Activated naive CD8-positive, alpha-beta T cell (primary cell): ENCODE measurements at regions not wholly inside any gene's neighbourhood (a gene's known extent, or its start where the extent isn't known, plus 50 kb on each side); places are given as distances from the start of the nearest gene placed in this dataset.
"Not testable (repeated sequence)": the region's sequence is repeated elsewhere in the genome, so short reads cannot be mapped to it uniquely, and the experiment has no call there.

Source experiments
- H3K27ac Mint-ChIP-seq: one replicate; pipeline ENCODE4 v1.8.0; 2021; ENCODE audit warnings: mixed read lengths
- H3K27me3 Mint-ChIP-seq: one replicate; pipeline ENCODE4 v1.8.0; 2021; ENCODE audit warnings: mixed read lengths
- H3K36me3 Mint-ChIP-seq: one replicate; pipeline ENCODE4 v1.8.0; 2021; ENCODE audit warnings: mixed read lengths
- H3K4me1 Mint-ChIP-seq: one replicate; pipeline ENCODE4 v1.8.0; 2021; ENCODE audit warnings: low read depth, mixed read lengths
- H3K4me3 Mint-ChIP-seq: one replicate; pipeline ENCODE4 v1.8.0; 2021; ENCODE audit warnings: mild to moderate bottlenecking, mixed read lengths
- H3K9me3 Mint-ChIP-seq: one replicate; pipeline ENCODE4 v1.8.0; 2021; ENCODE audit warnings: low read depth, mixed read lengths

- no peaks in the 10 kb centered on the region for H3K9me3 Mint-ChIP-seq
- no peak overlapping the region for H3K27ac Mint-ChIP-seq
- H3K27me3 Mint-ChIP-seq: peaks cover 1% of the 10 kb centered on the region
- H3K4me1 Mint-ChIP-seq: no peaks in the 10 kb centered on the region
- H3K4me3 Mint-ChIP-seq: no peak overlapping the region
- no peaks in the 10 kb centered on the region for H3K36me3 Mint-ChIP-seq
These were observed 121.7 kb upstream of the TSHZ3 start for GRCh38 chr19:31470952-31471351.

GRCh38 chr19:31478241-31478640 is 129.0 kb upstream of the TSHZ3 start:
- peaks cover 11% of the 10 kb centered on the region for H3K27me3 Mint-ChIP-seq
- no peaks in the 10 kb centered on the region for H3K9me3 Mint-ChIP-seq
- H3K36me3 Mint-ChIP-seq: no peaks in the 10 kb centered on the region
- no peak overlapping the region for H3K27ac Mint-ChIP-seq
- H3K4me1 Mint-ChIP-seq: no peaks in the 10 kb centered on the region
- no peak overlapping the region for H3K4me3 Mint-ChIP-seq

DNA sequence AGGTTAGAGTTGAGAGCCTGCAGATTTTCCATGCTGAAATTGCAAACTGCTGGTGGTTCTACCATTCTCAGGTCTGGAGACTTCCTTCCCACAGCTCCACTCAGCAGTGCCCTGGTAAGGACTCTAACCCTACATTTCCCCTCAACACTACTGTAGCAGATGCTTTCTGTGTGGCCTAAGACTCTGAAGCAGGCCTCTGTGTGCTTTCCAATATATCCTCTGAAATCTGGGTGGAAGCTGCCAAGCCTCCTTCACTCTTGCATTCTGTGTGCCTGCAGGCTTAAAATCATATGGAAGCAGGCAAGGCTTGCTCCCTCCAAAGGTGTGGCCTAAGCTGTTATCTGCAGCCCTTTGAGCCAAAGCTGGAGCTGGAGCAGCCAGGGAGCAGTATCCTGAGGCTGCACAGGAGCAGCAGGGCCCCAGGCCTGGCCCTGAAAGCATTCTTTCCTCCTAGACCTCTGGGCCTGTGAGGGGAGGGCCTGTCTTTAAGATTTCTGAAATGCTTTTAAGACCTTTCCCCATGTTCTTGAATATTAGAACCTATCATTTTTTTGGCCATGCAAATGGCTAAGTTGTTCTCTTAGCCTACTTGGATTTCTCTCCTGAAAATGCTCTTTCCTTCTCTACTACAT is 134.1 kb upstream of the TSHZ3 start:
- Mint-ChIP-seq H3K36me3 (no peaks in the 10 kb centered on the region), H3K4me1 (no peaks in the 10 kb centered on the region), H3K4me3 (no peak overlapping the region)

DNA sequence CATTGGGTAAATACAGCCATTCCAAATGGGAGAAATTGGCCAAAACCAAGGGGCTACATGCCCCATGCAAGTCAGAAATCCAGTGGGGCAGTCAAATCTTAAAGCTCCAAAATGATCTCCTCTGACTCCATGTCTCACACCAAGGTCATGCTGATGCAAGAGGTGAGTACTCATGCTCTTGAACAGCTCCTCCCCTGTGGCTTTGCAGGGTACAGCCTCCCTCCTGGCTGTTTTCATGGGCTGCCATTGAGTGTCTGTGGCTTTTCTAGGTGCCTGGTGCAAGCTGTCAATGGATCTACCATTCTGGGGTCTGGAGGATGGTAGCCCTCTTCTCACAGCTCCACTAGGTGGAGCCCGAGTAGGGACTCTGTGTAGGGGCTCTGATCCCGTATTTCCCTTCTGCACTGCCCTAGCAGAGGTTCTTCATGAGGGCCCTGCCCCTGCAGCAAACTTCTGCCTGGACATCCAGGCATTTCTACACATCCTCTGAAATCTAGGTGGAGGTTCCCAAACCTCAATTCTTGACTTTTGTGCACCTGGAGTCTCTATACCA is 135.7 kb upstream of the TSHZ3 start:
- not testable (repeated sequence) for H3K27me3 Mint-ChIP-seq, H3K27ac Mint-ChIP-seq, H3K4me1 Mint-ChIP-seq, H3K4me3 Mint-ChIP-seq, H3K36me3 Mint-ChIP-seq
- peaks cover 15% of the 10 kb centered on the region for H3K9me3 Mint-ChIP-seq

More for the DNA sequence above, 134.1 kb upstream of the TSHZ3 start:
- peaks cover 9% of the 10 kb centered on the region for H3K27me3 Mint-ChIP-seq
- H3K9me3 Mint-ChIP-seq: peaks cover 15% of the 10 kb centered on the region
- no peak overlapping the region for H3K27ac Mint-ChIP-seq

DNA sequence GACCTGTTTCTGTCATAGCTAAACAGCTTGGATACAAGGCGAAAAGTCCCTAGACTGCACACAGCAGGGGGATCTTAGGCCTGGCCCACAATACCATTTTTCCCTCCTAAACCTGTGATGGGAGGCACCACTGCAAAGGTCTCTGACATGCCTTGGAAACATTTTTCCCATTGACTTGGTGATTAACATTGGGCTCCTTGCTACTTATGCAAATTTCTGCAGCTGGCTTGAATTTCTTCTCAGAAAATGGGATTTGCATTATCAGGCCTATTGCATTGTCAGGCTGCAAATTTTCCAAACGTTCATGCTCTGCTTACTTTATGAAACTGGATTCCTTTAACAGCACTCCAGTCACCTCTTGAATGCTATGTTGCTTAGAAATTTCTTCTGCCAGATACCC is 136.2 kb upstream of the TSHZ3 start:
- no peak overlapping the region for H3K27ac Mint-ChIP-seq
- H3K4me3 Mint-ChIP-seq: no peak overlapping the region
- H3K4me1 Mint-ChIP-seq: no peaks in the 10 kb centered on the region
- no peaks in the 10 kb centered on the region for H3K36me3 Mint-ChIP-seq
- H3K9me3 Mint-ChIP-seq: peaks cover 15% of the 10 kb centered on the region
- no peaks in the 10 kb centered on the region for H3K27me3 Mint-ChIP-seq

GRCh38 chr19:31491242-31491641 is 142.0 kb upstream of the TSHZ3 start:
- no peak overlapping the region for H3K27ac Mint-ChIP-seq
- H3K4me1 Mint-ChIP-seq: no peaks in the 10 kb centered on the region
- peaks cover 3% of the 10 kb centered on the region for H3K9me3 Mint-ChIP-seq
- no peaks in the 10 kb centered on the region for H3K27me3 Mint-ChIP-seq
- H3K4me3 Mint-ChIP-seq: no peak overlapping the region
- no peaks in the 10 kb centered on the region for H3K36me3 Mint-ChIP-seq

- no peaks in the 10 kb centered on the region for H3K27me3 Mint-ChIP-seq
- H3K4me3 Mint-ChIP-seq: no peak overlapping the region
- H3K36me3 Mint-ChIP-seq: no peaks in the 10 kb centered on the region
- no peaks in the 10 kb centered on the region for H3K4me1 Mint-ChIP-seq
- no peaks in the 10 kb centered on the region for H3K9me3 Mint-ChIP-seq
- no peak overlapping the region for H3K27ac Mint-ChIP-seq
These were observed 142.8 kb upstream of the TSHZ3 start for GRCh38 chr19:31492050-31492449.

GRCh38 chr19:31496076-31496475 is 146.8 kb upstream of the TSHZ3 start:
- no peaks in the 10 kb centered on the region for H3K9me3 Mint-ChIP-seq
- peaks cover 3% of the 10 kb centered on the region for H3K27me3 Mint-ChIP-seq
- no peak overlapping the region for H3K4me3 Mint-ChIP-seq
- no peaks in the 10 kb centered on the region for H3K4me1 Mint-ChIP-seq
- H3K36me3 Mint-ChIP-seq: no peaks in the 10 kb centered on the region
- H3K27ac Mint-ChIP-seq: no peak overlapping the region

- H3K4me3 Mint-ChIP-seq: no peak overlapping the region
- H3K27ac Mint-ChIP-seq: no peak overlapping the region
- no peaks in the 10 kb centered on the region for H3K36me3 Mint-ChIP-seq
- no peaks in the 10 kb centered on the region for H3K4me1 Mint-ChIP-seq
- H3K27me3 Mint-ChIP-seq: peaks cover 3% of the 10 kb centered on the region
- no peaks in the 10 kb centered on the region for H3K9me3 Mint-ChIP-seq
These were observed 148.5 kb upstream of the TSHZ3 start for GRCh38 chr19:31497709-31498108.

DNA sequence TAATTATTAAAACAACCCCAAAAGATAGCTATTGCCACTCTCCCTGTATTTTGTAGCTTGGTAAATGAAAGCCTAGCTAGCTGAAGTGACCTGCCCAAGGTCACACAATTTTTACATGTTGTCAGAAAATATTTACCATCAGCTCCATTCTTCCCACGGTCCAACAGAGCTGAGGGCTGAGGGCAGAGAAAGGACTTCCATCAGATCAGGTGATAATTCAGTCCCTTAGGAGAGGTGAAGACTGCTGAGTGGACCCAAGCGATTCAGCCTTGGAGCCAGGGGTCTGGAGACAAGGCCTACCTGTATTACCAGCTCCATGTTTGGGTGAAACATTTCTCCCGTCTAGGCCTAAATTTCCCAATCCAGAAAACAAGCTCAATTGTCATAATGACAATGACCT is 149.5 kb upstream of the TSHZ3 start:
- Mint-ChIP-seq H3K4me1 (no peaks in the 10 kb centered on the region), H3K27ac (no peak overlapping the region), H3K9me3 (no peaks in the 10 kb centered on the region), H3K4me3 (no peak overlapping the region), H3K27me3 (peaks cover 4% of the 10 kb centered on the region), H3K36me3 (no peaks in the 10 kb centered on the region)

DNA sequence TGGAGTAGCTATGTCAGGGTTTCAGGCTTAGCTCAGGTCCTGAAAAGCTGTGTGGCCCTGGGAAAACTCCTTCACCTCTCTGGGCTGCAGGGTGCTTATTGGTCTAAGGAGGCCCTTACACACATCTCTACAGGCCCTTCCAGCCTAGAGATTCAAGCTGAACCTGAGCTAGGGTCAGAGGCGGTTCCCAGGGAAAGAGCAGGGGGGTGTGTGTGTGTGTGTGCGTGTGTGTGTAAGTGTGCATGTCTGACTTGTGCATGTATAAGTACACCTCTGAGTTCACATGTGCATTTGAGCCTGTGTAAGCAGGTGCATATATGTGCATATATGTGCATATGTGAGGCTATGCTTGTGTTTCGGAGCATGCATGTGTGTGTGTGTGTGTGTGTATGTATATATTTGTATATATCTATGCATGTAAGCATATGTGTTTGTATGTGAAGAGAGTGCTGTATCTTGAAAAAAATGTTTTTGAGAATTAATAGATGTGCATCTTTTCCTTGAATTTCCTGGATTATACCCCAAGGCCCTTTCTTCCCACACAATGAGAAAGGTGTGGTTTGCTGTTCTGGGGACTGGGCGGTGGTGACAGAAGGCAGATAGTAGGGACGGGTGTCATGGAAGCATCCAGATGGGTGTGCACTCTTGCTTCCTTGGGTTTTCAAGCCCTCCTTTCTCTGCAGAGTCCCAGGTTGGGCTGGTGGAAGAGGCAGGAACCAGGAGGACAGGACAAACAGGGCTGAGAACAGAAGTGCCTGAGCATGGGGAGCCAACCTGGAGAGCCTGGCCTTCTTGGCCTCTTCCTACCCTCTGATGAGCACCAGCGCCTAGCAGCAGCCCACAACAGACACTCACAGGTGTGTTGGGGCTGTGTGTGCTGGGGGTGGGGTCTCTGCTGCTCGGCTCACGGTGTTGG is 150.3 kb upstream of the TSHZ3 start:
- Mint-ChIP-seq H3K27ac (no peak overlapping the region), H3K9me3 (no peaks in the 10 kb centered on the region), H3K27me3 (peaks cover 6% of the 10 kb centered on the region), H3K4me1 (no peaks in the 10 kb centered on the region), H3K4me3 (no peak overlapping the region), H3K36me3 (no peaks in the 10 kb centered on the region)

DNA sequence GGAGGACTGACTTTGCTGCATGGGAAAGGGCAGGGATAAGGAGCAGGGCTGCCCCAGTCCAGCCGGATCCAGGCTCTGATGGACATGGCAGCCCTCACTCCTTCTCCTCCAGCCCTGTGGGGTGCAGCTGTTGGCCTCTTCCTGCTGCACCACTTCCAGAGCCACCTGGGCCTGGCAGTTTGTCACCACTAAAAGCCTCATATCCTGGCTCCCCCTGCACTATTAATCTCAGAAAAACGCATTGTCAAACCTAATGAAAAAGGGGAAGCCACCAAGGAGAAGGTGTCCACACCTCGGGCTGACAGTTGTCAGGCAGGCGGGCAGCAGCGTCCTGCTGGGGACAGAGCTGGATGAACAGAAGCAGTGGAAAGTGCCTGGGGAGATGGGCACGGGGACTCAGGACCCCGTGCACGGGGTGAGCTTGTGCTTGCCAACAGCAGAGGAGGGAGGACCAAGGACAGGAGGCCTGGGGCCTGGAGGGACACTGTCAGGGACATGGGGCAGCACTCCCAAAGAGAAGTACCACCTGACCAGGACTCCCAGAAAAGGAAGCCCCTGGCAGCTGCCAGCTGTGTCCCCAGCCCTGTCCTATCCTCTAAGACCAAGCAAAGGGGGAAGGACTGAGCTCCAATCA is 151.1 kb upstream of the TSHZ3 start:
- H3K4me3 Mint-ChIP-seq: no peak overlapping the region
- no peak overlapping the region for H3K27ac Mint-ChIP-seq
- no peaks in the 10 kb centered on the region for H3K4me1 Mint-ChIP-seq
- no peaks in the 10 kb centered on the region for H3K9me3 Mint-ChIP-seq
- H3K36me3 Mint-ChIP-seq: no peaks in the 10 kb centered on the region
- H3K27me3 Mint-ChIP-seq: peaks cover 6% of the 10 kb centered on the region

GRCh38 chr19:31500946-31501345 is 151.7 kb upstream of the TSHZ3 start:
- no peaks in the 10 kb centered on the region for H3K4me1 Mint-ChIP-seq
- no peak overlapping the region for H3K4me3 Mint-ChIP-seq
- H3K36me3 Mint-ChIP-seq: no peaks in the 10 kb centered on the region
- no peak overlapping the region for H3K27ac Mint-ChIP-seq
- H3K27me3 Mint-ChIP-seq: peaks cover 6% of the 10 kb centered on the region
- H3K9me3 Mint-ChIP-seq: no peaks in the 10 kb centered on the region

DNA sequence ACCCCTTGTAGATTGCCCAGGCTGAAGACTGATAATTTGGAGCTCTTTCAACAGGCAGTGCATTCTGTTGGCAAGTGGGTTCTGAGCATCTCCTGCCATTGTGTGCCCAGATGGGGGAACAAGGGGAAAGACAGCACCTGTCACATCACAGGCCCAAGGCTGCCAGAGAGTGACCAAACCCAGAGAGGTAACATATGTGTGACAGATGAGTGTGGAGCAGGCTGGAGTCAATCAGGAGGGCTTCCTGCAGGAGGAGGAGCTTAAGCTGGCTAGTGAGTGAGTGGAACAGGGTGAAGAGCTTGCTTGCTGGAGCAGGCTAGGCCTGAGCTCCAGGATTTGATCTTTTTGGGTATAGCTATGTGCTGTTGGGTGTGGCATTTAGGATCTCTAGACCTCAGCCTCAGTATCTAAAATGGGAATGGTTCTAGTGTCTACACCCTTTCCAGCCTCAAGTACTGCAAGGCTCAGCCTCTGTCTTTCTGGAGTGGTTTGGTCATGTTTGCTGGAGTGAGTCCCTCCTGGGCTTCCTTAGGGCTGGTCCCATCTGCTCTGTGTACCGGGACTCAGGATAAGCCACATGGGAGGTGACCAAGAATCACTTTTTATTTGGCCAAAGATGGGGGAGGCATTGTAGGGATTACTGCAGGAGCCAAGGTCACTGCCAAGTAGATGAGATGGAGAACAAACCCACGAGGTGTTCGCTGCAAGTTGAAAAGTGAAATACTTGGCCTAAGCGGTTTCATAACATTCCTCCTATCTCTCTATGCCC is 152.4 kb upstream of the TSHZ3 start:
- no peak overlapping the region for H3K4me3 Mint-ChIP-seq
- no peaks in the 10 kb centered on the region for H3K4me1 Mint-ChIP-seq
- no peaks in the 10 kb centered on the region for H3K36me3 Mint-ChIP-seq
- peaks cover 6% of the 10 kb centered on the region for H3K27me3 Mint-ChIP-seq
- no peaks in the 10 kb centered on the region for H3K9me3 Mint-ChIP-seq
- H3K27ac Mint-ChIP-seq: no peak overlapping the region
